NCI-H226 (cell line): ENCODE measurements at regions not wholly inside any gene's neighbourhood (a gene's known extent, or its start where the extent isn't known, plus 50 kb on each side); places are given as distances from the start of the nearest gene placed in this dataset.

Source experiments
- DNase-seq: peaks from one replicate; pipeline ENCODE4 v3.0.0-alpha.2; 2015

- DNase-seq, result peak; percentile 5
Measured at GRCh38 chr11:116641561-116642045, 131.2 kb downstream of the BUD13 start.

- DNase-seq, result no peak
Measured at GRCh38 chr11:116640641-116641402, 132.0 kb downstream of the BUD13 start.

- DNase-seq, result no peak
Measured at GRCh38 chr11:116638463-116638862, 134.3 kb downstream of the BUD13 start.

GRCh38 chr11:116637766-116638165, 135.0 kb downstream of the BUD13 start:
- no peak for DNase-seq

GRCh38 chr11:116636341-116636929, 136.4 kb downstream of the BUD13 start:
- no peak for DNase-seq

- no peak for DNase-seq
Measured at GRCh38 chr11:116631201-116631600, 141.6 kb downstream of the BUD13 start.

GRCh38 chr11:116618461-116618860, 154.3 kb downstream of the BUD13 start:
- no peak for DNase-seq

GRCh38 chr11:116615211-116615865, 157.4 kb downstream of the BUD13 start:
- DNase-seq, result no peak

DNA sequence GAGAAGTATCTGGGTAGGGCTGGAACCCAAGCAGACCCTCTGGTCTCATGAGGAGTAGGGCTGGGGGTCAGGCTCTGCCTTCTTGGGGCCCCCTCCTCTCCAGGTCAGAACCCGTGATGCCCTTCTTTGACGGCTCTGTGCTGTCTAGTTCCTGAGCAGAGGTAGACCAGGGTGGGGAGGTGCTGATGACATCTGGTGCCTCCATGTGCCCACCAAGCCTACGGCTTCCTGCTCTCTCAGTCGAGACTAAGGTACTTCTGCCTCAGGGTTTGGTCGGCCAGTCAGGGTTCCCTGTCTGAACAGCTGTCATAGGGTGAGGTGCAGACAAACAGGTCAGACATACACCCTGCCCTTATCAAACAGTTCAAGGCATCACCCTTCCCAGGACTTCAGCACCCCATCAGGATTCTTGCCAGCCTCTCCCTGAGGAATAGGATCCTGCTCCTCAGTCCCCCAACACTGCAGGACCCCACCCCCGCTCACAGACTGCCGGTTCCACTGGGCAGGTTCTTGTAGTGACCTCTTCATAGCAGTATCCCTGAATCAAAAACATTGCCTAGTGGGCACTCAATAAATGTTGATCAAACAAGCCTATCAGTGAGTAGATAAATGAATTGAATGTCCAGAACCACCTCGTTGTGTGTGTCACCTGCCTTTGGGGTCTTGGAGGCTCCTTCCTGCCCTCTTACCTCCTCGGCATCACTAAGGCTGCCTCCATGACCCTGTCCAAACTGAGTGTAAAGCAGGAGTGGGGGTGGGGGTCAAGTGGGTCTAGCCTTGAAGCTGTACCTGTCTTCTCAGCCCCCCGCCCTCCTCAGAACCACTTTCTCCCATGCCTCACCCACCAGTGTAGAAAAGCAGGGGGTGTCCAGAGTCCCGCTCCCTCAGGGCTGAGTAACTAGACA, 158.2 kb downstream of the BUD13 start:
- no peak for DNase-seq

DNA sequence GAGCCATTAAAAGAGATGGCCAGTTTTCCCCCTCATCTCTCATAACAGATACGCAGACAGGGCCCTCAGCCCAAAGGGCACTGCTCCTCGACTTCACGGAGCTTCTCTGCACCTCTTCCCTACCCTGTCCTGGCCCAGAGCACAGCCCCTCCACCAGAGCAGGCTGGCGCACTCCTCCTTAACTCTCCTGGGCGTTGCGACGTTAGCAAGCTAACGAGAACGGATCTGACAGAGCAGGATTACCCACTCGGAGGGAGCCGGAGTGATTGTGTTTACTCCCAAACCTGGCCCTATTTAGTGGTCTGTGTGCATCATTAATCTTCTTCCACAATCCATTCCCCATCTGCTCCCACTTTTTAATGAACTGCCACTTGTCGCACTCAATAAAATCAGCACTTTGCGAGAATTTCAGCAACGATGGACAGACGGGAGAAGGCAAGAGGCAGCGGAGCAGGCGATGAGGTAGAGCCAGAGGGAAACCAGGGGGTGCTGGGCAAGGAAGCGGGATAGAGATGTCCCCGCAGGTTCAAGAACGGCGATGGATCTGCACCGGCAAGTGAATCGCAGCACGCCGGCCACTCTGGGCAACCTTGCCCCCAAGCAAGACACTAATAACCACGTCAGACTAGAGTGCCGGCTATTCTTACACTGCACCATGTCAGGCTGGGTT, 159.4 kb downstream of the BUD13 start:
- DNase-seq, result no peak

DNA sequence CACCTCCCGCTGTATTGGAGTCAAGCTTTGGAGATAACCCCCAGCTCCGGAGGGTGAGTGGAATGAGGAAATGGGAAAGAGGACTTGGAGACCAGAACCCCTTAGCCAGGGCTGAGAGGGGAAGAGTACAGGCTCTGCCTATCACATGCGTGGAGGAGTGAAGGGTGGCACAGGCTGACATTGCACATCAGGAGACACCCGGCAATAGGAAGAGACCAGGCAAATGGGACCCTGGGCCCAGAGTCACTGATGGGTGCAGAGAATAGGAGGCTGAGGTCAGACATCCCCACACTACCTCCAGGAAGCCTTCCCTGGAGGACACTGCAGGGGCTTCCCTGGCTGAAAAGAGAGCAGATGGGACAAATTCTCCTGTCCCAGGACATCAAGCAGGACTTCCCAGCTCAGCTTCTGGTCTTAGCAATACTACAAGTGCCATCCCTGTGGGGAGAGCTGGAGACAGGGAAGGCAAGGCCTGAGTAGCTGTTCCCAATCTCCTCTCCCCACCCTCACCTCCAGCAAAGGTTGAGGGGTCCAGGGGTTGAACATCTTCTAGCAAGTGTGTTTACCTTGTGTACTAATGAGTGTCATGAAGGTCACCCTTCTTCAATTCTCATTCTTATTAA, 160.7 kb downstream of the BUD13 start:
- DNase-seq, result no peak

DNA sequence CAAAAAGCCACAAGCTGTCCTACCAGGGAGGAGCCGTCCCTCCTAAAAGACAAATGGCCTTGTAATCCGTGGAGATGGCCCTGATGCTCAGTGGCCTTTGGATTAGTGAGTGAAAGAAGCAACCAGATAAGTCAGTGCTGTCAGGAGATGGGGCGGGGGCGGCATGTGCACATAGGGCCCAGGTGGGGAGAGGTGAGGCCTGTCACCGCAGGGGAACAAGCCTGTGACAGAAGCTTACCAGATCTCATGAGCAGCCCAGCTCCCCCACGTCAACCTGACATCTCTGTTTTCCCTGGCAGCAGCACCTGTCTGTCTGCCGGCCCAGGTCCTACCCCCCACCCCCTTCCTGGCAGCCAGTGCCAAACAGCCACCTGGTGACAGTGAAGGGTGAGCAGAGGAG, 162.6 kb downstream of the BUD13 start:
- no peak for DNase-seq

GRCh38 chr11:116607027-116607426, 165.8 kb downstream of the BUD13 start:
- no peak for DNase-seq

GRCh38 chr11:116605543-116606459, 167.0 kb downstream of the BUD13 start:
- DNase-seq, result peak; percentile 31

- DNase-seq, result no peak
Measured at GRCh38 chr11:116603728-116604323, 169.0 kb downstream of the BUD13 start.

GRCh38 chr11:116602637-116602942, 170.2 kb downstream of the BUD13 start:
- DNase-seq, result no peak

GRCh38 chr11:116601814-116602636, 170.8 kb downstream of the BUD13 start:
- DNase-seq, result peak; percentile 65

DNA sequence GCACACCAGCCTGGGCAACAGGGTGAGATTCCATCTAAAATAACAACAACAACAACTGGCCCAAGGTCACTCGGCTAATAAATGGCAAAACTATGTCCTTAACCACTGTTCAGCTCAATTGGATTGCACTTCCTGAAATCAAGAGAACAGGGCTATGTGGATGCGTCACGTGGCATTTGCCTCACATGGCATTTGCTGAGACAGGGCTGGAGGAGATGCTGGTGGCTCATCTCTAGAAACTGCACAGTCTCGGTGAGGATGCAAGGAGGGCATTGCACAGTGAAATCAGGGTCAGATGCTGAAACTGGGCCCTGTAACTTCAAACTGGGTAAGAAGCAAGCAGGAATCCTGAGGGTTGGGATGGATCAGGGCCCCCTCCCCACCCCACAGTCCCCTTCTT, 171.9 kb downstream of the BUD13 start:
- DNase-seq, result no peak

DNA sequence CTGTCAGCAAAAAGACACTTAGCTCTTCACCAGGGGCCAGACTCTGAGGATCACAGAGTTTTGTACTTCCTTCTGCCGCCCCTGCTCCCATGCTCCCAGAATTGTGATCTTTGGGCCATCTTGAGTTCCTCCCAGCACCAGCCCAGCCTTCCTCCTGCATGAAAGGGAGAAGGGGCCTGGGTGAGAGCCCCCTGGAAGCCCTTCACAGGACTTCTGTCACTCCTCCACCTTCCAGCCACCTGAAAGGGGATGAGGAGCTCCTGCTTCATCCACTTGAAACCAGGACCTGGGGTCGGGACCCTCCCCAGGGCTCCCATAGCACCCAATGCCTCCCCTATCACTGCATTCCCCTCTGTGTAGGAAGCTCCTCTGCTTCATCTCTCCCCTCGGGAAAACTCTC, 174.2 kb downstream of the BUD13 start:
- DNase-seq, result no peak

- DNase-seq, result no peak
Measured at GRCh38 chr11:116598036-116598435, 174.8 kb downstream of the BUD13 start.
